HFF-Myc (cell line): ENCODE measurements at regions not wholly inside any gene's neighbourhood (a gene's known extent, or its start where the extent isn't known, plus 50 kb on each side); places are given as distances from the start of the nearest gene placed in this dataset.

Source experiments
- DNase-seq: peaks from one replicate; pipeline ENCODE4 v3.0.0-alpha.2; 2011; ENCODE audit warnings: low read depth; ENCODE audit errors: extremely low read depth
- H3K4me3 ChIP-seq: replicated peaks from 2 replicates; pipeline ENCODE4 v1.5.1; 2011; ENCODE audit warnings: low read depth, mild to moderate bottlenecking, control low read depth, low read length
- TF ChIP-seq, protein P1 (sequence below): IDR thresholded peaks from 2 replicates; pipeline ENCODE4 v1.5.1; 2012; ENCODE audit warnings: mild to moderate bottlenecking, low read depth, low read length, control low read depth; ENCODE audit errors: missing control alignments

DNA sequence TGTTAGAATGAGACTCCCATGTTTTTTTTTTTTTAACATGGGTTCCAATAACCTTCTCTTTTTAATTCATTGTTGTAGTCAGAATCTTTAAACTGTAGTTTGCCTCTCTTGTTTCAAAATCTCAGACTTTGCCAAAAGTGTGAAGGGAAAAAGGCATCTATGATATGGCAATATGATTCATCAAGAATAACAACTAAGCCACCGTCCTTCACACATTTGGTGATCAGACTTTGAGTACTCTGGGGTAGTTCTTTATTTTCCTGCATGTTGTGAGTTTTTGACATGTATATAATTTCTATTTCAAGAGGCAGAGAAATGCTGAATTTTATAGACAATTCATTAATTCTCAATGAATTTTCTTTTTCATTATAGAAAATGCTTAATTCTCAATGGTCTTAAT is 53.5 kb upstream of the CERS6 start:
- H3K4me3 ChIP-seq: no peak overlapping the region
- TF ChIP-seq, protein P1, sequence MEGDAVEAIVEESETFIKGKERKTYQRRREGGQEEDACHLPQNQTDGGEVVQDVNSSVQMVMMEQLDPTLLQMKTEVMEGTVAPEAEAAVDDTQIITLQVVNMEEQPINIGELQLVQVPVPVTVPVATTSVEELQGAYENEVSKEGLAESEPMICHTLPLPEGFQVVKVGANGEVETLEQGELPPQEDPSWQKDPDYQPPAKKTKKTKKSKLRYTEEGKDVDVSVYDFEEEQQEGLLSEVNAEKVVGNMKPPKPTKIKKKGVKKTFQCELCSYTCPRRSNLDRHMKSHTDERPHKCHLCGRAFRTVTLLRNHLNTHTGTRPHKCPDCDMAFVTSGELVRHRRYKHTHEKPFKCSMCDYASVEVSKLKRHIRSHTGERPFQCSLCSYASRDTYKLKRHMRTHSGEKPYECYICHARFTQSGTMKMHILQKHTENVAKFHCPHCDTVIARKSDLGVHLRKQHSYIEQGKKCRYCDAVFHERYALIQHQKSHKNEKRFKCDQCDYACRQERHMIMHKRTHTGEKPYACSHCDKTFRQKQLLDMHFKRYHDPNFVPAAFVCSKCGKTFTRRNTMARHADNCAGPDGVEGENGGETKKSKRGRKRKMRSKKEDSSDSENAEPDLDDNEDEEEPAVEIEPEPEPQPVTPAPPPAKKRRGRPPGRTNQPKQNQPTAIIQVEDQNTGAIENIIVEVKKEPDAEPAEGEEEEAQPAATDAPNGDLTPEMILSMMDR: no peak
- DNase-seq: no peak

DNA sequence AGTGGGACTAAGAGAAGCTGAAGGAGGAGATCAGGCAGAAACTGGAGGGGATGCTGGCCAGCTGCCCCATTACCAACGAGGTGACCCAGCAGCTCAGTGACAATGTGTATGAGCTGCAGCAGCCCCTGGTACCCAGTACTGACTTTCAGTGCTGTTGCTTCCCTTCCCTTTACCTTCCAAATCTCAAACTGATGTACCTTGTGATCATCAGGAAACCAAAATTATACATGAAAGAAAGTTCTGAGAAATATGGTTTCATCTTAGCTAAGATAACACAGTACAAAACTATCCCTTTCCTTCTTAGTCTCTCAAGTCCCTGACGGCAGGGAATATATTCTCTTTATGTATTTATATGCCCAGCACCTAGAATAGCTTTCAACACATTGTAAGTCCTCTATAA is 52.3 kb upstream of the CERS6 start:
- no peak overlapping the region for H3K4me3 ChIP-seq
- no peak for DNase-seq
- TF ChIP-seq, protein P1: no peak

DNA sequence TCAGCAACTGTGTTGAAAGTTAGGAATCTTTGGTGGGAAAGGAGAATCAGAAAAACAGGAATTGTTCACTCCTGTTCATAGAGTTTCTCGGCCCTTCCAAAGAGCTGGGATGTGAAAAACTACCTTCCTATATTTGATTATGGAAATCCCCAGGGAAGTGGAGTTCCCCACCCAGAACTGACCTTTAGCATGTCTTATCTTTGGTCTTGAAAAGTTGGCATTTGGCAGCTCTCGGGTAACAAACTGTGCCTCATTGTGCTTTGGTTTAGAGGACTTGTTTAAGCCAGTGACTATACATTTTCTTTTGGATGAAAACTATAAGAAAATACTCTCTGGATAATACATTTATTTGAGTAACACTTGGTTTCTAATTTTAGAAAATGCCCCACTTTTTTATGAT is 51.3 kb upstream of the CERS6 start:
- TF ChIP-seq, protein P1: no peak
- H3K4me3 ChIP-seq: no peak overlapping the region
- DNase-seq: no peak
